Inferior parietal cortex (tissue), 1 donor: ENCODE measurements at regions not wholly inside any gene's neighbourhood (a gene's known extent, or its start where the extent isn't known, plus 50 kb on each side); places are given as distances from the start of the nearest gene placed in this dataset.

Experiments used
- DNase-seq: peaks from one replicate; pipeline ENCODE4 v3.0.0-alpha.2; 2016; ENCODE audit errors: extremely low spot score

GRCh38 chr1:235011599-235012435 is 116.8 kb downstream of the TOMM20 start:
- no peak for DNase-seq

GRCh38 chr1:235011064-235011598 is 117.5 kb downstream of the TOMM20 start:
- no peak for DNase-seq

GRCh38 chr1:235009561-235010306 is 118.9 kb downstream of the TOMM20 start:
- no peak for DNase-seq

GRCh38 chr1:235009074-235009473 is 119.6 kb downstream of the TOMM20 start:
- no peak for DNase-seq

- DNase-seq: no peak
These were observed 120.4 kb downstream of the TOMM20 start for GRCh38 chr1:235008239-235008638.

- no peak for DNase-seq
These were observed 121.8 kb downstream of the TOMM20 start for GRCh38 chr1:235006816-235007215.

GRCh38 chr1:235006132-235006721 is 122.4 kb downstream of the TOMM20 start:
- no peak for DNase-seq

- DNase-seq: no peak
These were observed 123.7 kb downstream of the TOMM20 start for GRCh38 chr1:235004840-235005391.

GRCh38 chr1:235004276-235004675 is 124.4 kb downstream of the TOMM20 start:
- DNase-seq: no peak

- no peak for DNase-seq
These were observed 125.8 kb downstream of the TOMM20 start for GRCh38 chr1:235002706-235003300.

GRCh38 chr1:234999513-234999940 is 129.1 kb downstream of the TOMM20 start:
- no peak for DNase-seq

- DNase-seq: no peak
These were observed 130.5 kb downstream of the TOMM20 start for GRCh38 chr1:234997896-234998741.

GRCh38 chr1:234997201-234997895 is 131.3 kb downstream of the TOMM20 start:
- DNase-seq: peak; percentile 90

- no peak for DNase-seq
These were observed 132.3 kb downstream of the TOMM20 start for GRCh38 chr1:234996245-234996757.

GRCh38 chr1:234994436-234995295 is 134.0 kb downstream of the TOMM20 start:
- no peak for DNase-seq

GRCh38 chr1:234992065-234992464 is 136.6 kb downstream of the TOMM20 start:
- DNase-seq: no peak

- no peak for DNase-seq
These were observed 137.5 kb downstream of the TOMM20 start for GRCh38 chr1:234990874-234991801.

GRCh38 chr1:234990328-234990675 is 138.3 kb downstream of the TOMM20 start:
- DNase-seq: no peak
